Lung microvascular endothelial cell (primary cell): ENCODE measurements at regions not wholly inside any gene's neighbourhood (a gene's known extent, or its start where the extent isn't known, plus 50 kb on each side); places are given as distances from the start of the nearest gene placed in this dataset.
"Not testable (repeated sequence)": the region's sequence is repeated elsewhere in the genome, so short reads cannot be mapped to it uniquely, and the experiment has no call there.

Experiments
- DNase-seq, 2 donors: peaks; one replicate each; pipeline versions ENCODE4 v3.0.0 to v3.0.0-alpha.2; 2010; ENCODE audit warnings: low read depth in 2 of 2

DNA sequence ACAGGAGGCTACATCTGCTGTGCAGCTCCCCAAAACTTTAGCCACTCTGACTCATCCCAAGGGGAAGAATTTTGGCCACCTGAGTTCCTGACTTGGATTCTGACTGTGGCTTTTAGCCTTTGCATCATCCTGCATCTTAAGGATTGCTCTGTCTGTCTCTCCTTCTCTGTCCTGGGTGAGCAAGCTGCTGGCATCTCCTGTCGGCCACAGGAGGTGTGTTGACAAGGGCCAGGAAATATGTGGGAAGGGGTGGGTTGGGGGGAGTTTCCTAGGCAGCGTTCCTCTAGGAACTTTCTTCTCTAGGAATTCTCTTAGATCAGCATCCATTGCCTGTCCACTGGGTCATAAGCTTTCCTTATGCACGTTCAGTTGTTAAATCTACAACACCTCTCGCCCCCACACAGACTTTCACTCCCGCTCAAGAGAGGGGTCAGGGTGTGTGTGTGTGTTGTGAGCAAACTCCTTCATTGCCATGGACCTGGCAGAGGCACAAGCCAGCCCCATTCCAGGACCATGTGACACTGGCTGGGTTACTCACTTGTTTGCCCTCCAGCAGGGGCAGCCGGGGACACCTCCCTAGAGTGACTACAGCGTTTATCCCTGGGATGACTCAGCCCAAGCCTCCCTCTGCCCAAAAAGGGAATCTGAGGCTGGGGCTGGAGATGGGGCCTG is 145.0 kb upstream of the DUSP10 start:
- DNase-seq, result peak; percentile 3 to 20

DNA sequence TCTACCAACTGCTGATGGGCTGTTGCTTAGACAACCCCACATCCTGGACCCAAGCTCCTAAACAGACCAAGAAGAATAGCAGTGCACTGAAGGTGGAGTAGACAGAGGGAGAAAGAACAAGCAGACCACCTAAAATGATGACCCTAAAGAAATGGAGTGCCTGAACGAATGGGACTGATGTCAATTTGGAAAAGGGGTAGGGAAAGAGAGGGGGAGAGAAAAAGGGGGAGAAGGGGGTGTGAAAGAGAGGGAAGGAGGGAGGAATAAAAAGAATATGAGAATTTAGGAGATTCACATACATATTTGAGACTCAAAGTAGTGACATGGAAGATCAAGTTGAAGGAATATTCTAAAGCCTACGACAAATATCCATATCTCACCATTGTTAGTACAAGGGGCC is 144.4 kb upstream of the DUSP10 start:
- DNase-seq, result no peak

DNA sequence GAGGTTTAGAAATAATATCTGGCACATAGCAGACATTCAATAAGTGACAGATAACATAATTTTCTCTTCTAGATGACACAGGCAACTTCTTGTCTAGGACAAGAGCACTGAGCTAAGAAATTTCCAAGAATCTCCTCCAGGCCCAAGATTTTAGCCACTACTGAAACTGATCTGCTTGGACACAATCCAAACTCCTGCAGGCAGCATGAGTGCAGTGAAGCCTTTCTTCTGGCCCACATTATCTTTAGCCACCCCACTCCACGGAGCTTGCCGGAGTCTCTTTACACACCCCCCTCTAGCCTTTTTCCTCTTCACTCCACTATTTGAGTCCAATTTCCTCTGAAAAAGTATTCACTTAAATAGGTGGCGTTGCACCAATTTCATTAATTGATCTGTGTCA is 142.9 kb upstream of the DUSP10 start:
- DNase-seq, result no peak

DNA sequence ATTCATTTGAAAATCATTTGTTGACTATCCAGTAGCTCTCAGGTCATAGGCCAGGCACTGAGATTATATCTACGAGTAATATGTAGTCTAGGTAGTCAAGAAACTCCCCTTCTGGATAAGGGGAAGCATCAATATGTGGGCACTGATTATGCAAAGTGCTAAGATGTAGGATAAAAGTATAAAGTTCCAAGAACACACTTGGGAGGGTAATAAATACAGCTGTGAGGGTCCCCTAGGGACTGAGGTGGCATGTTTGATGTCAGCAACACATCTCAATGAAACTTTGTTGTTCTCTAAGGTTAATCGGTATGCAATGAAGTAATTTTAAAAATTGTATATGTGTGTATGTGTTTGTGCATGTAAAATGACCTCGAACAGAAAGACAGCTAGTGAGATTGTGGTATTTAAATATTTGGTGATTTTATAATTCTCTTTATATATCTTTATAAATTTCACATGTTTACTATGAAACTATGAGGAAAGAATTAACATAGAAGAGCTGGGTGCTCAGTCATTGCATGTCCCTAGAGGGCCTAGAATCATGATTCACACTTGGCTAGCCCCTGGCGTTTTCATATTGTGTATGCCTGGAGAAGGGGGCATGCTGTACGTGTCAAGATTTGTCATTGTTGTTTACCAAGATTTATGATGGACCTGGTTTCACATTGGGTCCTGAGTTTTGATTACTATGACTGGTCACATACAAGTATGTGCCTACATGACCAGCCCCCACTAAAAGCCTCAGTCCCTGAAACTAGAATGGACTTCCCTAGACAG is 140.1 kb upstream of the DUSP10 start:
- no peak for DNase-seq

DNA sequence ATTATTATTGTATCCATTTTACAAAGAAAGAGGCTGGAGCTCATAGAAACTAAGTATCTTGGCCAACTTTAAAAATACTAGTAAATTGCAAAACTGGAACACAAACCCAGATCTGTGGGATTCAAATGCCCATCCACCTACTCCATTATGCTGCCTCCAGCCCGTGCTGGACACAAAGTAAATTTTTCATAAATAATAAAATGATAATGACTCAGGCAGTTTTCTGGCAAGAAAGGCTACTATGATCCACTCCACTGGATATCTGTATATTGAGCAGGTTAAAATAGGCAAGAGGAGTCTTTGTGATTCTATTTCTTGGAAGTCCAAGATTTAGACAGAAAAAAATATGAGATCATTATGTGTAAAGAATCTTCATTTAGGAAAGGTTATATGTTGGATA is 138.3 kb upstream of the DUSP10 start:
- no peak for DNase-seq

DNA sequence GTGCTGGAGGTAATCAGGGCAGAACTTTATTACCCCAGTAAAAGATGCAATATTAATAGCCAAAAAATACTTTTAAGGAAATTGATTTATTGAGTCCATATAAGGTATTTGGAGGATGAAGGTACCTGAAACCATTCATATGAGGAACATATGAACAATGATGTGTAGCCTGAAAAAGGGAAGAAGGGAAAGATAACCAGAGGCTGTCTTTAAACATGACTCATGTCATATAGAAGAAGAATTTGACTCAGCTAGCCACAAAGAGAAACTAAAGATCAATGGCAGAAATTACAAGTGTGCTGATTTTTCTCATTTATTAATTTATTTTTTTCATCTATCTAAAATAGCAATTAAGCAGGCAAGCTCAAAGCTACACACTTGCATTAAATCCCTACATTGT is 136.2 kb upstream of the DUSP10 start:
- no peak for DNase-seq

DNA sequence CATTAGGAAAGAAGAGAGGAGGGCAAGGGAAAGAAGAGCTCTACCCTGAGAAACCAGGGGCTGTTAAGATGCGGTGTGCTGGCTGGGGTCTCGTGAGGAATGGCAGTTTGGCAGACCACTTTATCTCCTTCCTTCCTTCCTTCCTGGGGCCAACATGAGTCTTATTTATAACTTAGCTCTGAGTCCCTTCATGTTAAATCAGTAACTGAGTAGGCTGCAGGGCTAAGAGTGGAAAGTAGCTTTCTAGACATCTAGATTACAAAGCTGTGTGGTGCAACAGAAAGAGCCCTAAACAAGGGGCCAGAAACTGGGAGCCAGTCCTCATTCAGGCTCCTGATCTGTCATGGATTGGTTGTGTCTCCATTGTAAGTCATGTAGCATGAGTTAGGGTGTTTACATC is 135.4 kb upstream of the DUSP10 start:
- DNase-seq, result no peak

DNA sequence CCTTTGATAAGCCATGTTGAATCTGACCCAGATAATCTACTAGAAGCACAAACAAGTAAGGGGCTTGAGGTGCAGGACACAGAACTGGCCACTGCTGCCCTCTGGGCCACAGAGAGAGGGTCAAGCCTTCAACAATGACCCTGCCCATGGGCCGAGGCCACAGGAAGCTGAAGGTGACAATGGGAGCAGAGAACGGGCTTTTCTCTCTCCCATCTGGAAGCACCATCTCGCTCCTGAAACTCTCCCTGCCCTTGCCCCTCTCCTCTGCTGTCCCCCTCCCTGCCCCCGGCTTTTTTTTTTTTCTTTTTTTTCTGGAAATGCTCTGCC is 133.1 kb upstream of the DUSP10 start:
- DNase-seq, result no peak

DNA sequence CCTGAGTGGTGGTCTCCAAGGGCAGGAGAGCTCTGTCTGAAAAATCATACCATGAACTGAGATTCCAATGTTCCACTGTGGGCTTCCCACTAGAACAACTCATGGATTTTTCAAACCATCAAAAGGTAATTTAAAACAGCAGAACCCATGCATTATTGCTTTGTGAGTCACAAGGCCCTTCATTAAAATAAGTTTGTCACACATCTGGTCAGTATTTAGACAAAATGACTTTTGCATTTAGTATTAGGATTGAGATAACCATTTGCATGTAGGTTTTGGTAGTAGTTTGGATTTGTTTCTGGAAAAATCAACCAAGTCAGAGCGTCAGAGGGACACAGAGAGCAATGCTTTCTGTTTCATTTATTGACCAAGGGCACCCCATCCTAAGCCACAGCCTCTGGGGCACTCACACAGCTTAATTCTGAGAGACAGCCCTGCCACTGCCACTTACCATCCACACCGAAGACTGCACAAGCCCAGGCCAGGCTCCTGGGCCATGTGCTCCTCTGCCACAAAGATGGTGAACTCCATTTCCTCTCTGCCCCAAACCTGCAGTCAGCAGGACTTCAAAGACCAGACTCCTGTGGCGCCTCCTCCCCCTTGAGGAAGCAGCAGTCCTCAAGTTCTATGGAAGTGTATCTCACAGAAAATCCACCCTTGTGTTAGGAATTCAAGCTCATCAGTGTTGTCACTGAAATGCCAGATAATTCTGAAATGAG is 132.6 kb upstream of the DUSP10 start:
- no peak for DNase-seq

DNA sequence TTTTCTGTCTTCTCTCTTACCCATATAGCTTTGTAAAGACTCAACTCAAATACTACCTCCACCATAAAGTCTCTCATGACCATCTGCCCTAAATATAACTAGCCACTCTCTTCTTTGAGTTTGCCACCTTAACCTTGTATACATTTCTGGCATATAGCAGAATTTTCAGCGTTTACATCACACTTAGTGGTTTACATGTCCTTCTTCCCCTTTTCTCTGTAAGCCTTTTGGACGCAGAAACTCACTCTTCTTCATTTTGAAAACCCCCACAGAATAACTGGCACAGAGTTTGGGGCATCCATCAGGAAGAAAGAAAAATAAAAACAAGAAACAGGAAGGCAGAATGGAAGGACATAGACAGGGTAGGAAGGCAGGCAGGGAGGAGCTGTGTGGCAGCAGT is 131.8 kb upstream of the DUSP10 start:
- no peak for DNase-seq

DNA sequence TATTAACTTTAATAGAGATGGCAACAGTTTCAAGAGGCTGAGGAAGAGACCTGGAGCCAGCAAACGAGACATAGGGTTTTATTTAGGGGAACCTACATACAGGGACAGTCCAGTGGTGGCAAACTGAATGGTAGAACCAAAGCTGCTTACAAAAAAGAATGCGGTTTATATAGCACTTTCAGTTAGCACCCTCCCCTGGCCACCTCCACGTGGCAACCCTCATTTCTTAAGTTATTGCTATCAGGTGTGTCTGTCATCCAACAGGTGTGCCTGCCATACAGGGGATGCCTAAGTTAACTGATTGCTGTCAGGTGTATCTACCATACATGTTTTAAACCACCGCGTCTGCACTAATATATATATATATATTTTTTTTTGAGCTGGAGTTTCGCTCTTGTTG is 129.2 kb upstream of the DUSP10 start:
- DNase-seq, result no peak

DNA sequence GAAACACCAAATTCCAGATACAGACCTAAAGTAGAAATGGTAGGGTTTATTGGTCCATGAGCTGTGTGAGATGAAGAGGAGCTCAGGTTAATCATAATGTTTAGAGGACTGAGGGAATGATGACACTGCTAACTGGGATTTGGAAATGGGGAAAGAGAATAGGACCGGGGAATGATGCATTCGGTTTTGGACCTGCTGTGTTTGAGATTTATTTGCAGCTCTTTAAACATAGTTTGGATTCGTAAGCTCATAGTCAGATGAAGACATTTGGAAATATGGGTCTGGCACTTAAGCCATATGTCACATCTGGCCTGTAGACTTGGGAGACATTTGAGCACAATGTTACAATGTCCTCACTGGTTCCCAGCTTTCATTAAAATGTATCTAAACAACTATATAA is 127.9 kb upstream of the DUSP10 start:
- DNase-seq, result no peak

DNA sequence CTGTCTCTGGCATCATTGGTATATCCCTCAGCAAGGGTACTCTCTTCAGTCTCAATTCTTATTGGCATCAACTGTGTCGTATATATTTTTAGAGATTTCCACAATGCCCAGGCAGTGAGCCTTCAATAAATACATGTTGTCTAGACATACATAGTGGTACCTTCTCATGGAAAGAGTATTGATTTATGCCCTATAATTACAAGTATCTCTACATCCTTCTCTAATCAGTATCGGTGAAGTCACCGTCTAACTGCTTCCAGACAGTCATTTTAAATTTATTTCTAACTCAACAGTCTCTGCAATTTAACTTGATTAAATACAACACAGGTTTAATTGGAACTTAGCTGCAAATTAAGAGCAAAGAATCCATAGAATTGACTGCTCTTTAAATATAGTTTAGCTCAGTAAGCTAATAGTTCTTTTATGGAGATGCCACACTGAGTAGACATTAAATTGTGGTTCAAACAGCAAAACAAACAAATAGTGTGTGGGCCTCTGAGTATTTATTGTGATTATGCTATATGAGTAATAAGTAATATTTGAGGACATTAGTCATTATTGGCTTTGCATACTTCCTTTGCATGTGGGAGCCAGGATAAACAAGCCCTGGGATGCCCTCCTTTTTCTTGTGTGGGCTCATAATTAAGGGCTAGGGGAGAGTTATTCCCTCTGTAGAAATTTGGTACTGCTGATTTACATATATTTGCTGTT is 126.9 kb upstream of the DUSP10 start:
- DNase-seq, result peak; percentile 58 to 72

DNA sequence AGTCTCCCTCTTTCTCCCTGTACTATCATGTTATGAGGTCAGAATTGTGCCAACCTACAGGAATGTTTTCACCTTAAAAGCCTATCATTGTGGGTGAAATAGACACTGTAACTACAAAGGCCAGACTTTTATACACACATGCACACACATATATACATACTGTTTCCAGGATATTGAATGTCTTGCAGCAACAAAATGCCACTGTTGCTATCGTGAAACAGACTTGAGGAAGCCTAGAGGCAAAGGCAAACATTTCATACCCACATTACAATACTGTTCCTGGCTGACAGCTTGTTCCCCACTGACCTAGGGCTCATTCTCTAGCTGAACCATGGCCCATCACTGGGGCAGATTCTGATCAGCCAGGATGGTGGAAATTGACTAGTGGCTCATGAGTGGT is 125.1 kb upstream of the DUSP10 start:
- DNase-seq, result no peak

DNA sequence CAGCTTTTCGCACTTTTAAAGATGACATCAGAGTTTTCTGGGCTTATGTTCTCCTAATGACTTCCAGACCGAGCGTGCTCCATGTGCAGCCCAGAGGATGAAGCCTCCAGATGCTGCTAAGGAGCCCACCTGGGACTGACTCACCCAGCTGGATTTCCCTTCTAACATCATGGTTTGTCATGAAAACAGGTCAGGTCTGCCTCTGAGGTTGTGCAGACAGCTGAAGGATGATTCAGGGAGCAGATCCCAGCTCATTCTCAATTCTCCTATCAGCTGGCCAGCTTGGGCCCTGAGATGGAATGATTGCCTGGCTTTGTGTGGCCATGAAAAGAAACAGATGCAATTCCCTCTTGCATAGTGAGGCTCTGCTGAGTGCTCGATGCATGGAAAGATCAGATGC is 123.9 kb upstream of the DUSP10 start:
- DNase-seq, result peak in 1 of 2 donors; percentile 2

DNA sequence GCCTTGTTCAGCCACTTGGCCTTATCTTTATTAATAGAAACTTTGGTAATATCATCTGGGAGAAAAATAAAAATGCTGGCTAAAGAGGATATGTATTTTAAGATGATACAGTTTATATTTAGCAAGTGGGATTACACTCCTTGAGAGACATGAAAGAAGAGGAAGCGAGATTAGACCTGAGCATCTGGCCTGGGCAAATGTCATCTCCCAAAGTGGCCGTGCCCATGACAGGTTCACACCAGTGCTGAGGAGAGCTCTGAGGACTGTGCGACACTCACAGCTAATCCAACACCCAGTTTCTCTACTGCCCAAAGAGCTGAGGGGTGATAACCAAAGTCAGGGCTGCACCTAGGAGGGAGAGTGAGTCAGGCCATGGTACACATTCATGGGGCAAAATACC is 121.7 kb upstream of the DUSP10 start:
- no peak for DNase-seq

DNA sequence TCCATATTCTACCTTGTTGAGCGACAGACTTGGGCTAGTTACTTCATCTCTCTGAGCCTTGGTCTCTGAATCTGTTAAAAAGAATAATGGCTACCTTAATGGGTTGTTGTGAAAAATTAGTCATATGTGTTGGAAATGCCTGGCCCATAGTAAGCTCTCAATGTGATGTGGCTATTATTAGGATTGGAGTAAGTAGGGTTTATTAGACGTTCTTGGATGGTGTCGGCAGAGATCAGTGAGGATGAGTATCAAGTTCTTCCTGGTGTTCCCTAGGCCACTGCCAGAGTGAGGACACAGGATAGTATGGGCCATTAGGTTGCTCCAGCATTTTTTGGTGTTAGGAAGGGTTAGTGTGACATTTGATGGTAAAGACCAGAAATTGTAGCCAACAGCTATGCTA is 121.1 kb upstream of the DUSP10 start:
- DNase-seq, result no peak

DNA sequence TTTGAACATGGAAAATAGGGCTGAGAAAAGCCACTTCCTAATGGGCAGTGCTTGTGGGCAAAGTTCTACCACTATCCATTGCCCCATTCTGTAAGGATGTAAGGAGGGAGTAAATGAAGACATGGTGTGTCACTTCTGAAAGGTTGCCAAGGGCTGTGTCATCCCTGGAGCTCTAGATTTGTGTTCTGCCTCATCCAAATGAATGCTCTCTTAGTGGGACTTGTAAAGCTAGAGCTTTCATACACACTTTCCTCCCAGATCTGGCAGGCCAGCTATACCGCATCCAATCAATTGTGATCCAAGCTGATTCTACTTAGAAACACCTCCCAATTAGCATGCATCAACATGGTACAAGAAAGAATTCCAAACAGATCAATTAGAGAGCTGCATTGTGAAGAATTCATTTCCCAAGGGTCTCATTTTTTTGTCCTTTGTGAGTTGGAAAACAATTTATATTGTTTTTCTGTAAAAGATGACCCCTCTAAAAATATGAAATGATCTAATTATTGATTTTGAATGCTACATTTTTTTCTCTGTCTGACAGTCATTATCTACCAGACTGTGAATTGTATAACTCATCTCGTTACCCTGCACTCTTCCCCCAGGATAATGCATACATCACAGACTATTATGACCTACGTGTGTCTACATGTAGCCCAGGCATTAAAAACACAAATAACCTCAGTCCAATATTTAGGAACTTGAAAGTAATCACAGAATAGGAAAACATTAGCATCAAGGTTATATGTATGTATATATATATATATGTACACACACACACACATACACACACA is 117.1 kb upstream of the DUSP10 start:
- peak in 1 of 2 donors; percentile 31 for DNase-seq

DNA sequence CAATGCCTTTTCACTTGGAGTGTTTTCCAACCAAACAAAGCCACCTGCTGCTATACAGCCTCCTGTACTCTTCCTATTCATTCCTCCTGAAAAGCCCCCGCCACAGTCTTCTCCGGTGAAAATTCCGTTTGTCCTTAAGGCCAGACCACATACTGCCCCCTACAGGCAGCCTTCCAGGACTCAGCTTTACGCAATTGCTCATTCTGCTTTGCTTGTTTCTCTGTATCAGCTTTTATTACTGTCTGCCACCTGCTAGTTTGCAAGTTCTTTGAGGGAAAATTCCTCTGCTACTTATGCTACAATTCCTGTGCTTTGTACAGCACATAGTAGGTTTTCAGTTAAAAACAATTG is 115.2 kb upstream of the DUSP10 start:
- not testable (repeated sequence) for DNase-seq

DNA sequence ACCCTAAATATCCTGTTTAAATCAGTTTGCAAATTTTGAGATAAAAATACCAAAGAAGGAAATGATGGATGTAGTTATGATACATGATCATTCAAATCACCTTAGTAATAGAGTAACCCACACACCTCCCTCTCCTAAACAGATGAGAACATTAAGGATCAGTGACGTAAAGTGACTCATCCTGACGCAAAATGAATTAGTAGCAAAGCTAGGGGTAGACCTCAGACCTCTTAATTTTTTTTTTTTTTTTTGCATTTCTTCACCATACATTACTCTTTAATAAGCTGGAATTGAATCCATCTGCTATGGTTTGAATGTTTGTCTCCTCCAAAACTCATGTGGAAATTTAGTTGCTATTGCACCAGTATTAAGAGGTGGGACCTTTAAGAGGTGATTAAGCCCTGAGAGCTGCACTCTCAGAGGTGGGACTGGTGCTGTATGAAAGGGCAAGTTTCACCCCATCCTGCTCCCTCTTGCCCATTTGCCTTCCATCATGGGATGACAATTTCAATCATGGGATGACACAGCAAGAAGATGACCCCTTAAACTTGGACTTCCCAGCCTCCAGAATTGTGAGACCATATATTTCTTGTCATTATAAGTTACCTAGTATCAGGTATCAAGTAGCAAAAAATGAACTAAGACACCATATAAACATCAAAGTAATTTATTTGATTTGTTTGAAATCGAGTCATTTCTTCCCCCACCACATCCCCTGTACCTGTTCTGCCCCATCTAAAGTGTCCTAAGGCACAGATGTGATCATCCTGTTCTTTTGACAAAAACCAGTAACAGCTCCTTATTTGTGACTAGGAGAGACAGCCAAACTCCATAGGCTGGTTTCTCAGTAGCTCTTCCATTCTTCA is 114.6 kb upstream of the DUSP10 start:
- DNase-seq, result peak in 1 of 2 donors; percentile 24

DNA sequence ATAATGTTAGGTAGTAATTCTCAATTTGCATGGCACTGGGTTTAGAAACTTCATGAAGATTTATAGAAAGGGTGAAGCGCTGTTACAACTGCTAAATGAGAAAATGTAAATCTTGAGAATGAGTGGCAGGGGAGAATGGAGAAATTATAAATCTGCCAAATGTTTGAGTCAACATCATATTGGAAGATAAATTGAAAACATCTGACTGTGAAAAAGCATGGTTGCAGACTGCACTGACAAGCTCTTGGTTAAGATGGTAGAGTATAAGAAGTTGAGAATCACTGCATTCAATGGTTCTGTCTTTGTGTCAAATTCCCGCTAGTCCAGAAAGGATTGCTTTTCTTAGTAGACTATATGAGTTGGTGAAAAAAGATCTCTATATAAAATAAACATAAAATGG is 113.3 kb upstream of the DUSP10 start:
- no peak for DNase-seq
